ACC112 (cell line): ENCODE measurements at regions not wholly inside any gene's neighbourhood (a gene's known extent, or its start where the extent isn't known, plus 50 kb on each side); places are given as distances from the start of the nearest gene placed in this dataset.

ENCODE experiments used
- H2AFZ ChIP-seq: fragments of 200-600 bp; sonication (generic); one replicate; pipeline ENCODE4 v1.6.0; 2017; ENCODE audit warnings: antibody characterized with exemption, low read length; ENCODE audit not compliant: unreplicated experiment
- H3K27ac ChIP-seq: fragments of 200-600 bp; sonication (generic); 2 replicates; pipeline ENCODE4 v1.5.1; 2014; ENCODE audit warnings: low read depth, mild to moderate bottlenecking, antibody characterized with exemption, low read length, moderate library complexity
- H3K27me3 ChIP-seq: fragments of 200-600 bp; sonication (generic); 2 replicates; pipeline ENCODE4 v1.6.1; 2014; ENCODE audit warnings: mild to moderate bottlenecking, antibody characterized with exemption, low read length, moderate library complexity, mixed read lengths; ENCODE audit not compliant: insufficient read depth
- H3K36me3 ChIP-seq: fragments of 200-600 bp; sonication (generic); 2 replicates; pipeline ENCODE4 v1.6.1; 2016; ENCODE audit warnings: mild to moderate bottlenecking, antibody characterized with exemption, low read length, moderate library complexity, mixed read lengths; ENCODE audit not compliant: insufficient read depth
- H3K4me1 ChIP-seq: fragments of 200-600 bp; sonication (generic); one replicate; pipeline ENCODE4 v1.6.1; 2016; ENCODE audit warnings: low read length, mixed read lengths; ENCODE audit not compliant: insufficient read depth, unreplicated experiment, control insufficient read depth
- H3K4me3 ChIP-seq: fragments of 200-600 bp; sonication (generic); 2 replicates; pipeline ENCODE4 v1.5.1; 2014; ENCODE audit warnings: mild to moderate bottlenecking, low read depth, low read length
- H3K79me2 ChIP-seq: fragments of 200-600 bp; sonication (generic); one replicate; pipeline ENCODE4 v1.6.0; 2016; ENCODE audit warnings: low read length; ENCODE audit not compliant: control insufficient read depth, unreplicated experiment, insufficient read depth

DNA sequence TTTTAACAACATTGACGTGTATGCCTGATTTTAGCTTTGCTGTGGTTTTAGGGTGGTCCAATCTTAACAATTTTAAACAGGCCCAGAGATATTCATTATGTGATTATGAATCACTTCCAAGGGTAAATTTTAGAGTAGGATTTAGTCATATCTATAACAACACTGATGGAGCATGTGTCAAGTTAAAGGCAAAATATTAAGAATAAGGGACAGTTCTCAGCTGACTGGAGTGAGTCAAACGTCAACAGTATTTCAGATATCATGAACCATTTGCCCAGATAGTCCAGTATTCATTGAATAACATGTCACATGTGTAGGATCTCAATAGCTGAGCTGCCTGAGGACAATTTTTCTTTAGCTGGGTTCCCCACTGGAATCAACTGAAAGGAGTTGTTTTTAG, 61.3 kb upstream of the VCX2 start:
- H3K79me2 ChIP-seq = no peaks in the 10 kb centered on the region
- H3K27me3 ChIP-seq = no peaks in the 10 kb centered on the region
- no peaks in the 10 kb centered on the region for H3K36me3 ChIP-seq
- peak overlapping the region; percentile 36; the same call in 1 of the 2 replicates for H3K4me3 ChIP-seq
- H2AFZ ChIP-seq = peak overlapping the region; percentile 14
- H3K27ac ChIP-seq = peak overlapping the region; percentile 58
- H3K4me1 ChIP-seq = peaks cover 30% of the 10 kb centered on the region

DNA sequence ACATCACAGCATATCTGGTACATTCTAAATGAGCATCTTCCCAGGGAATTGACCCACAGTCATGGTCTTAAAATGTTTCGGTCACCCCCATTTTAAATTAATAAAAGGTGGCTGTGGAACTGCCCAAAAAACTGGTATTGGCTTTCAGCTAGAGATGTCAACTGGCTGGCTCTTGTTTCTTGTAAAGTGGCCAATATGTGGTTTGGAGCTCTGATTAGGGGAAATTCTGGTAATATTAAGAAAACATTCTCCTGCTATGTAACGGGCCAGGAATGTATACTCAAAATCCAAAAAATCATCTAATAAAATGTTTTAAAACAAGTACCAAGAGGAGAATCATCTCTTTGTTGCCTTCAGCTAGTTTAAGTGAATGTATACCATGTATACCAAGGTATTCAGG, 62.0 kb upstream of the VCX2 start:
- H3K4me1 ChIP-seq = peaks cover 30% of the 10 kb centered on the region
- H3K4me3 ChIP-seq = peak overlapping the region; percentile 36; the same call in 1 of the 2 replicates
- H3K27me3 ChIP-seq = no peaks in the 10 kb centered on the region

DNA sequence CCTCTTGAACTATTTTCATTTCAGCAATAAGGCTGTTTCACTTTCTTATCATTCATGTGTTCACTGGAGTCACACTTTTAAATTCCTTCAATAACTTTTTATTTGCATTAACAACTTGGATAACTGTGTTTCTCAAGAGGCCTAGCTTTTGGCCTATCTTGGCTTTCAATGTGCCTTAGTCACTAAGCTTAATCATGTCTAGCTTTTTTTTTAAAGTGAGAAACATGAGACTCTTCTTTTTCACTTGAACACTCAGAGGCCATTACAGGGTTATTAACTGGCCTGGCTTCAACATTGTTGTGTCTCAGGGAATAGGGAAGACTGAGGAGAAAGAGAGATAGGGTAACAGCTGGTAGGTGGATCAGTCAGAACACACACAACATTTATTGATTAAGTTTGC, 64.0 kb upstream of the VCX2 start:
- Histone ChIP-seq H3K4me3 (no peak overlapping the region), H3K36me3 (no peaks in the 10 kb centered on the region), H3K27ac (peak overlapping the region; percentile 37), H3K27me3 (no peaks in the 10 kb centered on the region), H3K4me1 (peaks cover 30% of the 10 kb centered on the region), H2AFZ (no peak overlapping the region), H3K79me2 (no peaks in the 10 kb centered on the region)

More for the DNA sequence above, 62.0 kb upstream of the VCX2 start:
- no peaks in the 10 kb centered on the region for H3K79me2 ChIP-seq
- H3K36me3 ChIP-seq = no peaks in the 10 kb centered on the region
- peak overlapping the region; percentile 56 for H3K27ac ChIP-seq
- H2AFZ ChIP-seq = no peak overlapping the region

DNA sequence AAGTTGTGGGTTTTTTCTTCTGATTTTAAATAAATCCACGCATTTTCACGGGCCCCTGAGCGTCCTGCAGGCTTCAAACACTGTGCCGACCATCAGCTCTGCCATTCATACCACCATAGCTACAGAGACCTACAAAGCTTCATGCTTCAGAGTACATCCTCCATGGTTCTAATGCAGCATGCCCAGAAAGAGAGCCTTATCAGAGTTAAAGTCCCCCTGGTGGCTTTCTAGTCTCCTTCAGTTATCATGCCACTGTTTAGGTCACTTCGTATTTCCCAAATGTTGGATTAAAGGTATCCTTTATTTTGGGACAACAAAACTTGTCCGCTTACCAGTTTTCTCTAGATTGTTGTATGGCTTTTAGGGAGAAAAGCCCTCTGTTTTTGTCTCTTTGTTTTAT, 66.7 kb upstream of the VCX2 start:
- Histone ChIP-seq H3K4me3 (no peak overlapping the region), H3K79me2 (no peaks in the 10 kb centered on the region), H3K4me1 (peaks cover 23% of the 10 kb centered on the region), H3K36me3 (no peaks in the 10 kb centered on the region), H3K27ac (no peak overlapping the region), H3K27me3 (no peaks in the 10 kb centered on the region), H2AFZ (no peak overlapping the region)

DNA sequence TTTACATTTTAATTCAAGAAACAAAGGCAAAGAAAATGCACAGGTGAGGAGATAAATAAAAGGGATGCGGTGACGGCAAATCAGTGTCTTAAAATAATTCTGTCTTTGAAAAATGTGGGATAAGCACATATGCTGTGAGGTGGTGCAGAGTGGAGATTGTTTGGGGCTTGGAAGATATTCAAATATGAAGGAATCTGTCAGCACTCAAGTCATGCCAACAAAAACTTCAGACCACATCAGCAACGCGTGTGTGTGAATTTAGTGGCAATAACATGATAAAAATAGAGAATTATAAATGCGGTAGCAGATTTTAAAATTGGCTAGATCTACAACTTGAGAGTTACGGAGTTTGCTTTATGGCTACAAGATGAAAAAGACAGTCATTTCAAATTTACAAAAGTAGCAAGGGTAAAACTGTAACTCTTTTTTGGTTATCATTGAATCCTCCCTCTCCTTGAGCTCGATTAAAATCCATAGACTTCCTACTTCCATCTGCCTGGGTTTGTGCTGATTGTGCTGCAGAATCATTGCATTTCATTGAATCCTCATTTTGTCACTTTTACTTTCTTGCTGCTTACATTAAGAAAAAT, 71.5 kb upstream of the VCX2 start:
- Histone ChIP-seq H3K4me3 (no peak overlapping the region), H3K27me3 (no peaks in the 10 kb centered on the region), H3K4me1 (no peaks in the 10 kb centered on the region), H3K27ac (no peak overlapping the region), H3K36me3 (no peaks in the 10 kb centered on the region), H3K79me2 (no peaks in the 10 kb centered on the region), H2AFZ (no peak overlapping the region)

DNA sequence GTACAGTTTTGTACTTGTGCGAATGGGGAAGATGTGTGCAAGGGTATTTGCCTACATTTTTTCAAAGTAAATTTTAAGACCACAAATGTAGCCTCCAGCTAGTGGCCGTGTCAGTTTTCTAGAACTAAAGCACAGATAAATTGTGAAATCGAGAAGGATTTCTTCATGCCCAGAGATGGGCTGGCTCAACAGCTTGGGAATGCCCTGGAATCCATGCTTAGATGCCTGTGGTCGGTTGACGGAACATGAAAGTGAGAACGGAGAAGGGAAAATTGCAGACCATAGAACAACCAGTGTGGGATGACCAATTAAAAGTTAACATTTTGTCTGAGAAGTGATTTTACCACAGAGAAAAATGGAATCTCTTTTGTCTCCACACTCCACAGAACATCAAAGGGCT, 73.2 kb upstream of the VCX2 start:
- no peak overlapping the region for H3K27ac ChIP-seq
- H3K4me1 ChIP-seq = no peaks in the 10 kb centered on the region

DNA sequence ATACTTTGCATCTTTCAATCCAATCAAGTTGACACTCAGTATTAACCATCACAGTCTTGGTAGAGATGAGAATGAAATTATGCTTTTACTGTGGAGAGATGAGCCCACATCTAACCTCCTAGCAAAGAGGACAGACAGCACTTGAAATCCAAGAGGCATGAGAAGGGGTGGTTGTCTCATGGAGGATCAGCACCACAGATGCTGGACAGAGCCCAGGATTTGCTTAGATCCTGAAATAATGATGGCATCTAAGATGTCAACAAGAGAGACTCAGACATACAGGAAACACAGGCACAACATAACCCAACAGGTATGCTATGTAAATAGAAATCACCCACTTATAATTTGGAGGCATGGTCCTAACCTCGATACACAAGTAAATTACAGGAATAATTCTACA, 74.3 kb upstream of the VCX2 start:
- Histone ChIP-seq H3K27ac (no peak overlapping the region), H3K79me2 (no peaks in the 10 kb centered on the region), H3K4me1 (no peaks in the 10 kb centered on the region), H3K36me3 (no peaks in the 10 kb centered on the region), H2AFZ (no peak overlapping the region), H3K27me3 (no peaks in the 10 kb centered on the region), H3K4me3 (no peak overlapping the region)

More for the DNA sequence above, 73.2 kb upstream of the VCX2 start:
- no peaks in the 10 kb centered on the region for H3K27me3 ChIP-seq
- no peaks in the 10 kb centered on the region for H3K79me2 ChIP-seq
- H2AFZ ChIP-seq = no peak overlapping the region
- H3K36me3 ChIP-seq = no peaks in the 10 kb centered on the region
- H3K4me3 ChIP-seq = no peak overlapping the region

DNA sequence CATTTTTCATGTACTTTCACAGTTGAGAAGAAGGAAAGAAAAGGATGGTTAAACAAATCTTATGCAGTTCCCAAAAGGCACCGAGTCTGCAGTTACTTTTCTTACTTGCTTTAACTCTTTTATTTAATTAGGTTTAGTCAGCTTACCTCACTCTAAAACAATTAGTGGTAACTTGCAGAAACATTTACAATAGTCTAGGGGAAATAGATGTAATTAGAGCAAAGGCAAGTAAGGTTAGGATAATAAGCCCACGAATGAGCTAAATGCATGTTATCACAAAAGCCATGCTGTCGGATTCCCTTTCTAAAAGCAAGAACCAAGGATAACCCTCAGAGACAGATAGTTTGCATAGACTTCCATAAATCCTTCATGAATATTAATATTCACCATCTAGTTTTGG, 82.0 kb upstream of the VCX2 start:
- Histone ChIP-seq H2AFZ (no peak overlapping the region), H3K27ac (no peak overlapping the region), H3K4me1 (peaks cover 5% of the 10 kb centered on the region), H3K4me3 (no peak overlapping the region), H3K27me3 (no peaks in the 10 kb centered on the region), H3K36me3 (no peaks in the 10 kb centered on the region), H3K79me2 (no peaks in the 10 kb centered on the region)

DNA sequence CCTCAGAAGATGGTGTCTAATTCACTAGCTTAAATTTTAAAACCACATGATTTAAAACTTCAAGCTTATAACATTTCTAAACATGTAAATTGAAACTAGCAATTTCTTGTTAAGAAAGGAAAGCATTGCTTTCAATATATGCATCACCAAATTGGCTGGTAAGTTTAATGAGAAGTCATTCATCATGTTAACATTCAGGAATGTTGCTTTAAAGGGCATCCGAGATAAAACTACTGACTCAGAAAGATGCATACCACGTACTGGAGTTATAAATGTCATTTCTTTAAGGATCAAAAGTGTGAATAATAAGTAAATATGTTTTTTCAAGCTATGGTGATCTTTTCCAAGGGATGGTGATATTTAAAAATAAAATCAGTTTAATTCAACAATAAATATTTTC, 83.3 kb upstream of the VCX2 start:
- Histone ChIP-seq H2AFZ (no peak overlapping the region), H3K4me1 (peaks cover 5% of the 10 kb centered on the region), H3K4me3 (no peak overlapping the region), H3K36me3 (no peaks in the 10 kb centered on the region), H3K79me2 (no peaks in the 10 kb centered on the region), H3K27me3 (no peaks in the 10 kb centered on the region), H3K27ac (no peak overlapping the region)

DNA sequence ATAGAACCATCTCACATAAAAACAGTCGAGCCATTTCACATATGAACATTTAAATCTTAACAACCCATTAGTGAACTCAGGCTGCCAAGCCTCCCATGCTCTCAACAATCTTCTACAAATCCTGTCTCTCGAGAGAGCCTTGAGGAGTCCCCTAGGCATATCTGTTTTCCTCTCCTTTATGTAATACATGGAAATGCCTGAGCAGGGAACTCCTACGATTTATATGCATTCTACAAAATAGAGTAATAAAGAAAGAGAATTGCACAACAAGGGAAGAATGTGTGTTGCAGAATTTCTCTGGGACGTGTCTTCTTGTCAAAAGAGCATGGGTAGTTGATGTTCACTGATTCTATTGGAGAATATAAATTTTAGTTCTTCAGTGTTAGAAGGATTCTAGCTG, 101.8 kb upstream of the VCX2 start:
- peaks cover 23% of the 10 kb centered on the region for H3K4me1 ChIP-seq
- no peaks in the 10 kb centered on the region for H3K36me3 ChIP-seq
- no peak overlapping the region for H2AFZ ChIP-seq
- H3K27ac ChIP-seq = peak overlapping the region; percentile 98
- no peak overlapping the region for H3K4me3 ChIP-seq
- H3K27me3 ChIP-seq = no peaks in the 10 kb centered on the region
- H3K79me2 ChIP-seq = no peaks in the 10 kb centered on the region

DNA sequence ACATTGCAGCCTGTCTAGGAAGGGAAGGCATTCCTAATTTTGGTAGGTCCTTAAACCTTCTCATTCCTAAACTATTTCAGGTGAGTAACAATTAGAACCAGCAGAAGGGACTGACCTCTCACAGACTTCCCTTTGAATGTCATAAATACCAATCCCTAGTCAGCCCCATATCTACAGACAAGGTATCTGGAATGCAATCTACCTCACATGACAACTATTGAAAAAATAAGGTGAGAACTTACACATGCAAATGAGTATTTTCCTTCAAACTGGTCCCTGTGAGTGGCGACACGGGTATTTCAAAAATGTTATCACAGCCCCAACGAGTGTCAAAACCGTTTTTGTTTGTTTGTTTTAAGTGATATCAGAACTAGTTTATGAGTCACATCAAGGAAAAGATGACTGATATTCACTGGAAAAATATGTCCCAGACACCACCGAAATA, 102.4 kb upstream of the VCX2 start:
- Histone ChIP-seq H3K4me3 (peak overlapping the region; percentile 19; the same call in 1 of the 2 replicates), H3K36me3 (no peaks in the 10 kb centered on the region), H2AFZ (no peak overlapping the region), H3K27ac (peak overlapping the region; percentile 98), H3K27me3 (no peaks in the 10 kb centered on the region), H3K4me1 (peaks cover 23% of the 10 kb centered on the region), H3K79me2 (no peaks in the 10 kb centered on the region)
